Gastrocnemius medialis (tissue), 4 donors: ENCODE measurements at regions not wholly inside any gene's neighbourhood (a gene's known extent, or its start where the extent isn't known, plus 50 kb on each side); places are given as distances from the start of the nearest gene placed in this dataset.

ENCODE experiments used
- CTCF ChIP-seq, 5 experiments: fragments of 450-650 bp in 3 of 5; fragments of 200-600 bp in 2 of 5; sonication (generic) in 2 of 5; IDR thresholded peaks in 4 of 5; conservative IDR thresholded peaks in 1 of 5; 1 replicate in 4 of 5; 2 replicates in 1 of 5; pipeline ENCODE4 v1.5.1; 2016 to 2019; ENCODE audit warnings: antibody characterized with exemption in 5 of 5, mild to moderate bottlenecking in 3 of 5, moderate library complexity in 3 of 5
- POLR2A ChIP-seq, 2 donors: fragments of 450-650 bp; IDR thresholded peaks; one replicate each; pipeline ENCODE4 v1.6.1; 2017; ENCODE audit warnings: antibody characterized with exemption in 2 of 2, mild to moderate bottlenecking in 2 of 2, moderate library complexity in 2 of 2

- no peak for TF ChIP-seq CTCF (IDR thresholded peaks at IDR 0.05 in 4 of 5, conservative IDR thresholded peaks at IDR 0.05 in 1 of 5)
- no peak for TF ChIP-seq POLR2A (IDR thresholded peaks at IDR 0.05)
These were observed 68.4 kb upstream of the ATP5PO start for GRCh38 chr21:33984021-33984481.
